K562 (cell line): ENCODE measurements at regions not wholly inside any gene's neighbourhood (a gene's known extent, or its start where the extent isn't known, plus 50 kb on each side); places are given as distances from the start of the nearest gene placed in this dataset.

Experiments used
- ATAC-seq: fragments of 200-7000 bp; cut with Tn5 transposase; 3 replicates; pipeline ENCODE4 v1.9.1; 2020; ENCODE audit warnings: moderate library complexity
- BruUV-seq: library from RNA; stranded (reverse); fragments of 400-500 nt; replicated peaks from 2 replicates; lab custom pipeline; 2021; lab: Mats Ljungman, UMichigan
- CTCF ChIA-PET: fragments of 300-600 bp; formaldehyde crosslinking; extraction: SDS; loops from one replicate; lab custom pipeline; 2021; ENCODE audit warnings: low intra/inter-chr PET ratio; lab: Yijun Ruan, JAX
- POLR2A ChIA-PET: fragments of 300-600, 350-650 bp; sonication (Branson Sonifier 250); formaldehyde crosslinking; extraction: SDS; loops from one replicate; lab custom pipeline; 2021; ENCODE audit warnings: antibody characterized with exemption, inconsistent platforms; lab: Yijun Ruan, JAX
- DNase-seq, 4 experiments: peaks; one replicate each; pipeline versions ENCODE4 v3.0.0 to v3.0.0-alpha.2; 2011 to 2018; ENCODE audit warnings: low spot score in 3 of 4, mixed read lengths in 3 of 4; ENCODE audit errors: extremely low read depth in 1 of 4
- FAIRE-seq: peaks from 2 replicates; lab custom pipeline; 2011; peaks lifted over from hg19 to GRCh38; lab: Jason Lieb, UNC
- H2AFZ ChIP-seq: 2 replicates; pipeline ENCODE4 v1.6.0; 2011; ENCODE audit warnings: low read depth, low read length, control low read depth, inconsistent platforms
- H3K27ac ChIP-seq: fragments of 200-600 bp; 3 replicates; pipeline ENCODE4 v1.8.0; 2011; ENCODE audit warnings: low read depth, mild to moderate bottlenecking, control low read depth, inconsistent platforms, low read length, moderate library complexity, mixed read lengths; ENCODE audit errors: extremely low read depth
- H3K27me3 ChIP-seq, 2 experiments: fragments of 300-600 bp in 1 of 2; 2 replicates in 1 of 2; 3 replicates in 1 of 2; pipeline versions ENCODE4 v1.6.0 to v1.8.0; 2011; ENCODE audit warnings: inconsistent platforms in 2 of 2, low read length in 2 of 2, mild to moderate bottlenecking in 1 of 2, mixed read lengths in 1 of 2, moderate library complexity in 1 of 2; ENCODE audit not compliant: control insufficient read depth in 2 of 2, insufficient read depth in 2 of 2
- H3K36me3 ChIP-seq: fragments of 300-600 bp; 3 replicates; pipeline ENCODE4 v1.8.0; 2011; ENCODE audit warnings: mild to moderate bottlenecking, low read length, inconsistent platforms; ENCODE audit not compliant: control insufficient read depth, insufficient read depth
- H3K4me1 ChIP-seq, 2 experiments: fragments of 200-600 bp in 1 of 2; replicated peaks in 1 of 2; 2 replicates in 1 of 2; 3 replicates in 1 of 2; pipeline versions ENCODE4 v1.5.1 to v1.8.0; 2011; ENCODE audit warnings: inconsistent platforms in 2 of 2, low read length in 2 of 2, mild to moderate bottlenecking in 1 of 2, mixed read lengths in 1 of 2, moderate library complexity in 1 of 2; ENCODE audit not compliant: control insufficient read depth in 2 of 2, insufficient read depth in 2 of 2
- H3K4me2 ChIP-seq: 2 replicates; pipeline ENCODE4 v1.6.1; 2011; ENCODE audit warnings: low read length, control low read depth, inconsistent platforms, mixed read lengths; ENCODE audit not compliant: insufficient read depth
- H3K4me3 ChIP-seq: fragments of 200-600 bp; sonication (generic), shearing (Covaris generic); 2 replicates; pipeline ENCODE4 v1.5.1; 2016; ENCODE audit warnings: control low read depth, inconsistent platforms
- H3K79me2 ChIP-seq: fragments of 200-600 bp; 3 replicates; pipeline ENCODE4 v1.8.0; 2011; ENCODE audit warnings: low read length, inconsistent platforms; ENCODE audit not compliant: control insufficient read depth, insufficient read depth
- H3K9ac ChIP-seq, 2 experiments: 2 replicates each; pipeline versions ENCODE4 v1.6.0 to v1.6.1; 2011; ENCODE audit warnings: low read depth in 2 of 2, low read length in 2 of 2, control low read depth in 1 of 2, inconsistent platforms in 1 of 2, mild to moderate bottlenecking in 1 of 2, mixed read lengths in 1 of 2; ENCODE audit not compliant: insufficient read depth in 1 of 2
- H3K9me1 ChIP-seq: one replicate; pipeline ENCODE4 v1.6.0; 2011; ENCODE audit warnings: inconsistent platforms, mild to moderate bottlenecking, low read length, moderate library complexity; ENCODE audit not compliant: control insufficient read depth, insufficient read depth
- H3K9me3 ChIP-seq: replicated peaks from 2 replicates; pipeline ENCODE4 v1.5.1; 2011; ENCODE audit warnings: low read depth, low read length, inconsistent platforms; ENCODE audit not compliant: control insufficient read depth, insufficient read depth
- H4K20me1 ChIP-seq: replicated peaks from 2 replicates; pipeline ENCODE4 v1.6.1; 2011; ENCODE audit warnings: low read length, inconsistent platforms, mixed read lengths; ENCODE audit not compliant: control insufficient read depth, insufficient read depth
- ADNP ChIP-seq: fragments of 200-800 bp; sonication (Bioruptor generic); IDR thresholded peaks from 2 replicates; pipeline ENCODE4 v1.6.1; 2016; ENCODE audit warnings: missing genetic modification characterization, missing compliant biosample characterization
- CC2D1A ChIP-seq: fragments of 450-650 bp; IDR thresholded peaks from 2 replicates; pipeline ENCODE4 v1.6.1; 2017; ENCODE audit warnings: mild to moderate bottlenecking
- EHMT2 ChIP-seq: fragments of 450-650 bp; IDR thresholded peaks from 2 replicates; pipeline ENCODE4 v1.6.1; 2018; ENCODE audit warnings: antibody characterized with exemption
- HES1 ChIP-seq: fragments of 450-650 bp; IDR thresholded peaks from 2 replicates; pipeline ENCODE4 v1.6.1; 2016; ENCODE audit warnings: low read depth, mild to moderate bottlenecking, moderate library complexity
- NCOA2 ChIP-seq, 2 experiments: fragments of 450-650 bp; IDR thresholded peaks; 2 replicates each; pipeline ENCODE4 v1.6.1; 2018; ENCODE audit warnings: mild to moderate bottlenecking in 2 of 2, moderate library complexity in 1 of 2; ENCODE audit not compliant: partially characterized antibody in 2 of 2
- RAD21 ChIP-seq, 2 experiments: fragments of 250-450 bp in 1 of 2; fragments of 450-650 bp in 1 of 2; sonication (Bioruptor Pico) in 1 of 2; formaldehyde crosslinking in 1 of 2; IDR thresholded peaks in 1 of 2; conservative IDR thresholded peaks in 1 of 2; 2 replicates each; pipeline versions ENCODE4 v1.4.0 to v1.8.0; 2020 to 2022; ENCODE audit warnings: mild to moderate bottlenecking in 2 of 2, moderate library complexity in 1 of 2
- WGBS: fragments of 100-300 bp; shearing (Covaris generic); methylation state at CpG from one replicate; pipeline ENCODE4 v1.1.6; 2016; ENCODE audit warnings: low coverage, mixed read lengths; ENCODE audit not compliant: insufficient coverage; ENCODE audit errors: missing lambda C conversion rate; 5-methylcytosine and 5-hydroxymethylcytosine counted together
- in situ Hi-C: fragments of 300-500 bp; cut with MboI; formaldehyde crosslinking; loops from 4 replicates; pipeline ENCODE4 v1.15.0; 2018; ENCODE audit warnings: inconsistent platforms, mixed read lengths
- intact Hi-C: fragments of 100-400 bp; cut with micrococcal nuclease; formaldehyde crosslinking; loops from 2 replicates; pipeline ENCODE4 v1.14.2; 2022
- TF ChIP-seq, protein P1 (sequence below): IDR thresholded peaks from 3 replicates; pipeline ENCODE4 v1.6.1; 2011; ENCODE audit warnings: borderline replicate concordance, mild to moderate bottlenecking, moderate library complexity; ENCODE audit not compliant: insufficient read length; ENCODE audit errors: extremely low read depth
- TF ChIP-seq, protein P2 (sequence below): fragments of 200-600 bp; sonication (generic); IDR thresholded peaks from one replicate; pipeline ENCODE4 v1.6.1; 2012; ENCODE audit warnings: mild to moderate bottlenecking, low read depth, low read length, inconsistent platforms

DNA sequence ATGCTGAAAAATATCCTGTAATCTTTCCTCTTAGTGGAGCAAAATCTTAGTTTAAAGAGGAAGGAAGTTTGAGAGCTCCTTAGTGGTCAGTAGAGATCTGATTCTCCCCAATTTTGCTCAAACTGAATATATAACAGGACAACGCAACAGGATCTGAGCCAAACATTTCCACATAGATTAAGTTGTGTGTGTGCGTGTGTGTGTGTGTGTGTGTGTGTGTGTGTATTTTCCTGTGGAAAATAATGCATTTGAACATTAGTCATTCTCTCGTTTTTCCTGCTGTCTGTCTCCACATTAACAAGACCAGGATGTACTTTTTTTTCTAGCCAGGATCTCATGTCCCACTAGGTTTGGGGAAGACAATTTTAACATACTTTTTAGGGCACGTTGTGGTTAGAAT, 312.1 kb upstream of the CDH18 start:
- Histone ChIP-seq H3K4me2 (no peak overlapping the region), H3K4me3 (no peak overlapping the region), H3K9ac (no peak overlapping the region), H3K27ac (no peak overlapping the region), H3K4me1 (no peaks in the 10 kb centered on the region), H3K9me3 (no peaks in the 10 kb centered on the region), H2AFZ (no peak overlapping the region), H4K20me1 (no peaks in the 10 kb centered on the region), H3K9me1 (no peaks in the 10 kb centered on the region), H3K36me3 (no peaks in the 10 kb centered on the region), H3K79me2 (no peaks in the 10 kb centered on the region), H3K27me3 (no peaks in the 10 kb centered on the region)
- ATAC-seq, result no peak
- intact Hi-C loops (no loop called here), in situ Hi-C loops (no loop called here)
- no TSS peak for BruUV-seq
- no peak for DNase-seq
- CTCF ChIA-PET, result no interaction called here
- POLR2A ChIA-PET, result no interaction called here
- WGBS, result 0% methylated on average over 4 of the region's 4 CpGs
- no peak for FAIRE-seq
- no peak for TF ChIP-seq EHMT2
- TF ChIP-seq NCOA2 (IDR thresholded peaks at IDR 0.05; ENCODE audit: partially characterized antibody in 2 of 2), result no peak
- TF ChIP-seq, protein P1, sequence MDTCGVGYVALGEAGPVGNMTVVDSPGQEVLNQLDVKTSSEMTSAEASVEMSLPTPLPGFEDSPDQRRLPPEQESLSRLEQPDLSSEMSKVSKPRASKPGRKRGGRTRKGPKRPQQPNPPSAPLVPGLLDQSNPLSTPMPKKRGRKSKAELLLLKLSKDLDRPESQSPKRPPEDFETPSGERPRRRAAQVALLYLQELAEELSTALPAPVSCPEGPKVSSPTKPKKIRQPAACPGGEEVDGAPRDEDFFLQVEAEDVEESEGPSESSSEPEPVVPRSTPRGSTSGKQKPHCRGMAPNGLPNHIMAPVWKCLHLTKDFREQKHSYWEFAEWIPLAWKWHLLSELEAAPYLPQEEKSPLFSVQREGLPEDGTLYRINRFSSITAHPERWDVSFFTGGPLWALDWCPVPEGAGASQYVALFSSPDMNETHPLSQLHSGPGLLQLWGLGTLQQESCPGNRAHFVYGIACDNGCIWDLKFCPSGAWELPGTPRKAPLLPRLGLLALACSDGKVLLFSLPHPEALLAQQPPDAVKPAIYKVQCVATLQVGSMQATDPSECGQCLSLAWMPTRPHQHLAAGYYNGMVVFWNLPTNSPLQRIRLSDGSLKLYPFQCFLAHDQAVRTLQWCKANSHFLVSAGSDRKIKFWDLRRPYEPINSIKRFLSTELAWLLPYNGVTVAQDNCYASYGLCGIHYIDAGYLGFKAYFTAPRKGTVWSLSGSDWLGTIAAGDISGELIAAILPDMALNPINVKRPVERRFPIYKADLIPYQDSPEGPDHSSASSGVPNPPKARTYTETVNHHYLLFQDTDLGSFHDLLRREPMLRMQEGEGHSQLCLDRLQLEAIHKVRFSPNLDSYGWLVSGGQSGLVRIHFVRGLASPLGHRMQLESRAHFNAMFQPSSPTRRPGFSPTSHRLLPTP, result no peak
- no peak for TF ChIP-seq ADNP (tag)
- TF ChIP-seq HES1, result no peak
- no peak for TF ChIP-seq RAD21 (CRISPR knock-in tag; conservative IDR thresholded peaks at IDR 0.05 in 1 of 2, IDR thresholded peaks at IDR 0.05 in 1 of 2)
- no peak for TF ChIP-seq CC2D1A
- TF ChIP-seq, protein P2, sequence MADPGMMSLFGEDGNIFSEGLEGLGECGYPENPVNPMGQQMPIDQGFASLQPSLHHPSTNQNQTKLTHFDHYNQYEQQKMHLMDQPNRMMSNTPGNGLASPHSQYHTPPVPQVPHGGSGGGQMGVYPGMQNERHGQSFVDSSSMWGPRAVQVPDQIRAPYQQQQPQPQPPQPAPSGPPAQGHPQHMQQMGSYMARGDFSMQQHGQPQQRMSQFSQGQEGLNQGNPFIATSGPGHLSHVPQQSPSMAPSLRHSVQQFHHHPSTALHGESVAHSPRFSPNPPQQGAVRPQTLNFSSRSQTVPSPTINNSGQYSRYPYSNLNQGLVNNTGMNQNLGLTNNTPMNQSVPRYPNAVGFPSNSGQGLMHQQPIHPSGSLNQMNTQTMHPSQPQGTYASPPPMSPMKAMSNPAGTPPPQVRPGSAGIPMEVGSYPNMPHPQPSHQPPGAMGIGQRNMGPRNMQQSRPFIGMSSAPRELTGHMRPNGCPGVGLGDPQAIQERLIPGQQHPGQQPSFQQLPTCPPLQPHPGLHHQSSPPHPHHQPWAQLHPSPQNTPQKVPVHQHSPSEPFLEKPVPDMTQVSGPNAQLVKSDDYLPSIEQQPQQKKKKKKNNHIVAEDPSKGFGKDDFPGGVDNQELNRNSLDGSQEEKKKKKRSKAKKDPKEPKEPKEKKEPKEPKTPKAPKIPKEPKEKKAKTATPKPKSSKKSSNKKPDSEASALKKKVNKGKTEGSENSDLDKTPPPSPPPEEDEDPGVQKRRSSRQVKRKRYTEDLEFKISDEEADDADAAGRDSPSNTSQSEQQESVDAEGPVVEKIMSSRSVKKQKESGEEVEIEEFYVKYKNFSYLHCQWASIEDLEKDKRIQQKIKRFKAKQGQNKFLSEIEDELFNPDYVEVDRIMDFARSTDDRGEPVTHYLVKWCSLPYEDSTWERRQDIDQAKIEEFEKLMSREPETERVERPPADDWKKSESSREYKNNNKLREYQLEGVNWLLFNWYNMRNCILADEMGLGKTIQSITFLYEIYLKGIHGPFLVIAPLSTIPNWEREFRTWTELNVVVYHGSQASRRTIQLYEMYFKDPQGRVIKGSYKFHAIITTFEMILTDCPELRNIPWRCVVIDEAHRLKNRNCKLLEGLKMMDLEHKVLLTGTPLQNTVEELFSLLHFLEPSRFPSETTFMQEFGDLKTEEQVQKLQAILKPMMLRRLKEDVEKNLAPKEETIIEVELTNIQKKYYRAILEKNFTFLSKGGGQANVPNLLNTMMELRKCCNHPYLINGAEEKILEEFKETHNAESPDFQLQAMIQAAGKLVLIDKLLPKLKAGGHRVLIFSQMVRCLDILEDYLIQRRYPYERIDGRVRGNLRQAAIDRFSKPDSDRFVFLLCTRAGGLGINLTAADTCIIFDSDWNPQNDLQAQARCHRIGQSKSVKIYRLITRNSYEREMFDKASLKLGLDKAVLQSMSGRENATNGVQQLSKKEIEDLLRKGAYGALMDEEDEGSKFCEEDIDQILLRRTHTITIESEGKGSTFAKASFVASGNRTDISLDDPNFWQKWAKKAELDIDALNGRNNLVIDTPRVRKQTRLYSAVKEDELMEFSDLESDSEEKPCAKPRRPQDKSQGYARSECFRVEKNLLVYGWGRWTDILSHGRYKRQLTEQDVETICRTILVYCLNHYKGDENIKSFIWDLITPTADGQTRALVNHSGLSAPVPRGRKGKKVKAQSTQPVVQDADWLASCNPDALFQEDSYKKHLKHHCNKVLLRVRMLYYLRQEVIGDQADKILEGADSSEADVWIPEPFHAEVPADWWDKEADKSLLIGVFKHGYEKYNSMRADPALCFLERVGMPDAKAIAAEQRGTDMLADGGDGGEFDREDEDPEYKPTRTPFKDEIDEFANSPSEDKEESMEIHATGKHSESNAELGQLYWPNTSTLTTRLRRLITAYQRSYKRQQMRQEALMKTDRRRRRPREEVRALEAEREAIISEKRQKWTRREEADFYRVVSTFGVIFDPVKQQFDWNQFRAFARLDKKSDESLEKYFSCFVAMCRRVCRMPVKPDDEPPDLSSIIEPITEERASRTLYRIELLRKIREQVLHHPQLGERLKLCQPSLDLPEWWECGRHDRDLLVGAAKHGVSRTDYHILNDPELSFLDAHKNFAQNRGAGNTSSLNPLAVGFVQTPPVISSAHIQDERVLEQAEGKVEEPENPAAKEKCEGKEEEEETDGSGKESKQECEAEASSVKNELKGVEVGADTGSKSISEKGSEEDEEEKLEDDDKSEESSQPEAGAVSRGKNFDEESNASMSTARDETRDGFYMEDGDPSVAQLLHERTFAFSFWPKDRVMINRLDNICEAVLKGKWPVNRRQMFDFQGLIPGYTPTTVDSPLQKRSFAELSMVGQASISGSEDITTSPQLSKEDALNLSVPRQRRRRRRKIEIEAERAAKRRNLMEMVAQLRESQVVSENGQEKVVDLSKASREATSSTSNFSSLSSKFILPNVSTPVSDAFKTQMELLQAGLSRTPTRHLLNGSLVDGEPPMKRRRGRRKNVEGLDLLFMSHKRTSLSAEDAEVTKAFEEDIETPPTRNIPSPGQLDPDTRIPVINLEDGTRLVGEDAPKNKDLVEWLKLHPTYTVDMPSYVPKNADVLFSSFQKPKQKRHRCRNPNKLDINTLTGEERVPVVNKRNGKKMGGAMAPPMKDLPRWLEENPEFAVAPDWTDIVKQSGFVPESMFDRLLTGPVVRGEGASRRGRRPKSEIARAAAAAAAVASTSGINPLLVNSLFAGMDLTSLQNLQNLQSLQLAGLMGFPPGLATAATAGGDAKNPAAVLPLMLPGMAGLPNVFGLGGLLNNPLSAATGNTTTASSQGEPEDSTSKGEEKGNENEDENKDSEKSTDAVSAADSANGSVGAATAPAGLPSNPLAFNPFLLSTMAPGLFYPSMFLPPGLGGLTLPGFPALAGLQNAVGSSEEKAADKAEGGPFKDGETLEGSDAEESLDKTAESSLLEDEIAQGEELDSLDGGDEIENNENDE, result no peak
